Endothelial cell of hepatic sinusoid (primary cell): ENCODE measurements at regions not wholly inside any gene's neighbourhood (a gene's known extent, or its start where the extent isn't known, plus 50 kb on each side); places are given as distances from the start of the nearest gene placed in this dataset.

ENCODE experiments used
- in situ Hi-C: cut with HindIII; loops from 2 replicates; pipeline ENCODE4 v1.10.0; 2017; ENCODE audit warnings: low sequenced_read_pairs

DNA sequence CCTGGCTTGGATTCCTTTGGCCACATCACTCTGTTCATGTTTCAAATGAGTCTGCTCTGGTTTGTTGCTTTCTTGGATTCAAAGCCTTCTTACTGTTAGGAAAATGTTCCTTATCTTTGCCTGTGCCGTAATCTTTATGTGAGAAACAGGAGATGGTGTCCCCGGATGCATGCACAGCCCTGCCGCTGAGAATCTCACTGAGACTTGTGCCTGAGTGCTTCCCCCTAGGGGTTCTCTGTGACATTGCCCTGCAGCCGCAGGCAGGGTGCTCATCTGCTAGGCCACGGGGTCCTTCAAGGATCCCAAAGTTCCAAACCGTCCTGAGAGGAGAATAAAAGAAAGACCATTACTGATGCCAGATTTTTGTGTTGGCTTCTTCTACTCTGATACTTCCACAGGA is 81.4 kb upstream of the ANKRD55 start:
- in situ Hi-C loops: loop anchor here (5.0 kb wide), 1 partner anchor 33 kb away; no protein-coding TSS in a partner anchor

DNA sequence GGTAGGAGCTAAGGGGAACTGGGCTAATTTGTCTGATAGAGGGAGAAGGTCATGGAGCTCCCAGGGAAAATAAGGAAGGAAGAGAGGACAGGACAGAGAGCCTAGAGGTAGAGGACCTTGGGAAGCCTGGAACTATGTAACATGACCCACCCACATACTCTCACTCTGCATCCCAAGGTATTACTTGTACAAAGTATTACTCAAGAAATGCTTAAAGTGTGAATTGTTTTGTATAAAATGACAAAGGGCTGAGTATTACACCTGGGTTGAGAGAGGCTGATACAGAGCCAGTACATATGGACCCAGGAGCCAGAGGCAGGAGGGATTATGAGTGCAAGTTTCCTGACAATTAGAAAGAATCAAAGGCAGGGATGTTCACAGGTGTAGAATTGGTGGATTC is 80.5 kb upstream of the ANKRD55 start:
- in situ Hi-C loops: loop anchor here (5.0 kb wide), 1 partner anchor 34 kb away; no protein-coding TSS in a partner anchor

DNA sequence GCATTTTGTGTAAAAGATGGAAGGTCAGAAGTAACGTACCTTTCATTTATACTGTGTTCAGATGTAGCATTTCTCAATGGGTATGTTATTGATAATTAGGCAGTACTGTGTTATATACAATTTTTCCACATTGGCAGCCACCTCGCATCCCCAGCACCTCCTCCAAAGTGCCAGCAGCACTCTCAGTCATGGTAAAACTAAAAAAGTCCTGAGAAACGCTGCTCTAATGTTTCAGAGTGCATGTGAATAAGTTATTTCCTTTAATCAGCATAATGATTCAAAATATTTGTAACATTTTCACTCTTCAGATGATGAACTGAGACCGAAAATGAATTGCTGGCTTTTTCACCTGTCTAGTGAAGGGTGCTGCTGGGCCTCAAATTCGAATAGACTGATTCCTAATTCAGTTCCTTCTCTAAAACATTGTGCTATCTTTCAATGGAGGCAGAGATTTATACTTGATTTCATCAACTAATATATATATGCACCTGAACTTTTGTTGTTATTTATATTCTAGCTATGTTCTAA is 79.9 kb upstream of the ANKRD55 start:
- in situ Hi-C loops: loop anchor here (5.0 kb wide), 1 partner anchor 34 kb away; no protein-coding TSS in a partner anchor

DNA sequence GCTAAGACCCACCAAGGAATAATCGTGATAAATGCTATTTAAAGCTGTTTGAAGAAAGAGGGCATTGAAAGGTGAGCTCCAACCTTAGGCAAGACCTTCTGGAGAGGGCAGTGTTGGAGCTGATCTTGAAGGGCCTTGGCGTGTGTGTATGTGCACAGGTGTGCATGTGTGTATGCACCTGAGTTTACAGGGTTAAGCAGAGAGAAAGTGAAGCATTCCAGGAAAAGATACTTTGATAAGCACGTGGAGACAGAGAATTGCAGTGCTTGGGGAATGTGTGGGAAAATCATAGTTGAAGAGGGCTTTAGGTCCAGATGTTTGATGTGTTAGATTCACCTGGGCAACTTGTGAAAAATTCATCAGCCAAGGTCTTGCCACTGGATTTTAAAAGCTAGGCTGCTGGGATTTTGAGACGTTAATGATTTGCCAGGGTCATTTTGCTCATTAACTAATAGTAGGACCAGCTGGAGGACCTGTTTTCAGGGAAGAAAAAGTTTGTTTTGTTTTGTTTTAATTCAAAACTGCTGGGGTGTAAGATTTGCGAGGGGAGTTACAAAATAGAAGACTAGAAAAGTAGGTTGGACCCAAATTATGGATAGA is 78.3 kb upstream of the ANKRD55 start:
- in situ Hi-C loops: loop anchor here (5.0 kb wide), 1 partner anchor 36 kb away; no protein-coding TSS in a partner anchor

DNA sequence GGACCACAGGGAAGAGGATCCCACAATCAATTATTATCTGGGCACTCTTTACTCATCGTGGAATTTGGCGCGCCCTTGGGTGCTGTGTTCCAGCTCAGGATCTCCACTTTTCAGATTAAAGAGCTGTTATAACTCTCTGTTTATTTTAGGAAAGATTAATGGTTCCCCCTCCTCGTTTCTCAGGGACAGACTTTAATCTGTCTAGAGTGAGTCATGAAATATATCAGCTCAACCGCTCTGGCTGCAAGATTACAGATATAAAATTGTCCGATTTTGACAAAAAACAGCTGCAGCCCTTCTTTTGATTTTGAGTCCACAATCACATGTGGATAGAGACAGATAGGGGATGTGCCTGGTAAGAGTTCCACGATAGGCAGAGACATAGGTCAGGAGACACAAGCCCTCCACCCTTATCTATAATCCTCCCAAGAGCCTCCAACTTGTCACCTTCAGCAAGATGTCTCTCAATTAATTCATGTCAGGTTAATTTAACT is 77.6 kb upstream of the ANKRD55 start:
- in situ Hi-C loops: loop anchor here (5.0 kb wide), 1 partner anchor 37 kb away; no protein-coding TSS in a partner anchor

DNA sequence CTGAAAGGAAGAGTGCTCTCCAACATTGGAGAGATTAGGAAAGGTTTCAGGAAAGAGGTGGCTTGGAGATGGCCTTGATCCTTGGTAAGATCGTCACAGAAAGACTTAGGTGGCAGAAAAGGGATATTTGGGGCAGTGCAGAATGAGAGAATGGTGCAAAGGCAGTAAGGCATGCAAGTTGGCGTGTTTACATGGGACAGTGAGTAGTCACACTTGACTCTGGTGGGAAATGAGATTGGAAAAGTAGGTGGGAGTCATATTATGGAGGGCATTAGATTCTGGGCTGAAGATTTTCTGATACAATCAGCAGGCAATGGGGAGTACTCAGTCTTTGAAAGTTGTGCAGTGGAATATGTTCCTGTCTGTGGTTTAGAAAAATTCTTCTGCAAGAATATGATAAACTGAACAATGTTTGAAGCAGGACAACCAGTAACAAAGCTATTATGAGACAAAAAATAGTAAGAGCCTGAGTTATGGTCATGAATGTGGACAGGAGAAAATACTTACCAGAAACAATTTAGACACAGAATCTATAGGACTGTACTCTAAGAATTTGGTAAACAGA is 76.2 kb upstream of the ANKRD55 start:
- in situ Hi-C loops: no loop called here

DNA sequence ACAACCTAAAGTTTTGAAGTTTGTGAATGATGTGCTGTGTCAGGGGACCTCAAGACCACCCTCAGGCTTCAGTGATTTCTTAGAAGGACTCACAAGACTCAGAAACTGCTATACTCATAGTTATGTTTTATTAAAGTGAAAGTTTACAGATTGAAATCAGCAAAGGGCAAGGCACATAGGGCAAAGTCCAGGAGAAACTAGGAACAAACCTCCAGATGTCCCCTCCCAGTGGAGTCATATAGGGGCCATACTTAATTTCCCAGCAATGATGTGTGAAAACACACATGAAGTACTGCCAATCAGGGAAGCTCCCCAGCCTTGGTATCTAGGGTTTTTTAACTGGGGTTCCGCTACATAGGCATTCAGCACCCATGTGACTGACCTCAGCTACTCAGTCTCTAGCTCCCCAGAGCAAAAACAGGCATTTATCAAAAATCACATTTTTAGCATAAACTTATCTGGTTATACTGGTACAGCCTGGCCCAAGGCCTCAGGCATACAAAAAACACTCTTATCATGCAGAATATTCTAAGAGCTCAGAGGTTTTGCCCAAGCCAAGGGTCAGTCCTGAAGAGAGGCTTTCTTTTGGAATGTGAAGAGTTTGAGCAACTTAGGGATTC is 74.7 kb upstream of the ANKRD55 start:
- in situ Hi-C loops: no loop called here

DNA sequence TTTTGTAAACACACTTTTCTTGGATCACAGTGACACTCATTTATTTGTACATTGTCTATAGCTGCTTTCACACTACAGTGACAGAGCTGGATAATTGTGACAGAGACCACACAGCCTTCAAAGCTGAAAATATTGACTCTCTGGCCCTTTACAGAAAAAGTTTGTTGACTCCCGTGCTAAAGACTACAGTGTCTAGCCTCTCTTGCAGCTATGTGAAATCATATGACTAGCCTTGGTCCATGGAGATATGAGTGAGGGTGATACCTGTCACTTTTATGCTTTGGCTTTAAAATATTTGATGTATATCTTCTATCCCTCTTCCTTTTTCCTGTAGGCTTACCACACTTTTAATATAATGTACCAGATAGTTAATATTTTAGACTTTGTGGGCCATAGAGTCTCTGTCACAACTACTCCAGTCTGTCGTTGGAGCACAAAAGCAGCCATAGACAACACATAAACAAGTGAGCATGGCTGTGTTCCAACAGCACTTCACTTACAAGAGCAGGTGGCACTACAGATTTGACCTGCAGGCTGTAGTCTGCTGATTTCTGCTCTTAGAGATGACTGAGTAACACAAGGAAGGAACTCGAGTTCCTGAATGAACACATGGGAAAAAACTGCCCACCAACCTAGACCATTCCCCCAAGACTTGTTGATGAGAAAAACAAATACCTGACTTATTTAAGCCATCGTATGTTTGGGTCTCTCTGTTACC is 73.5 kb upstream of the ANKRD55 start:
- in situ Hi-C loops: no loop called here

DNA sequence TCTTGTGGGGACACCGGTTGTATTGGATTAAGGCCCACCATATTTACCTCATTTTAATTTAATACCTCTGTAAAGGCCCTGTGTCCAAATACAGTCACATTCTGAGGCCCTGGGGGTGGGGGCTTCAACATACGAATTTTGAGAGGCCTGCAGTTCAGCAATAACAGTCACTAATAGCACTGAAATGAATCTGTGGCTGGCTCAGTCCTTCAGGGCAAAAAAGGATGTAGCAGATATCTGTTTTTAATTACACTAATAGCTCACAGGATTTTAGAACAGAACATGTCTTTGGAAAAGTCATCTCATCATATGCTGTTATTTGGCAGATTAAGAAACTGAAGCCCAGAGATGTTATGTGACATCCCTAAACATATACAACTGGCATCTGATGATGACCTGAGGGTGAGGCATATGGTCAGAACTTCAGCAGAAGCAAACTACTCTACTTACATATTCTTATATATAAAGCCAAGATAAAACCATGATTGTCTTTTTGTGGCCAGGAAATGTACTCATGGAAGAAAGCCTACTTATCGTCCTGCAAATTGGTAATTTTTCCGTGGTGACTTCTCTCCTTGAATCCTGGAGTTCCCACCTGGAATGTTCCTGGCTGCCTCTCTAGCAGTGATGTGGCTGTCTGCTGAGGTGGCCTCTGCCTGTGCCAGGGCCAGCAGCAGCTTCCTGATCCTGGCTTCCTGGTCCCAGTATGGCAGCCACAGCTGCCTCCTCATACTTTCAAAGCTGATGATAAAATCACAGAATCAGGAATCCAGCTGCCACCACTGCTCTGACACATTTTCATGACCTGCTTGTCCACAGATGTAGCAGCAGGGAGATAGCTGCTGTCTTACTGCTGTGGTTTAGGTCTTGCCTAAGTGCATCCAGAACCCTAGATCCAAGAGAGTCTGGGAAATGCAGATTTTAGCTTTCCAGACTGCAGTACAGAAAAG is 72.1 kb upstream of the ANKRD55 start:
- in situ Hi-C loops: no loop called here

DNA sequence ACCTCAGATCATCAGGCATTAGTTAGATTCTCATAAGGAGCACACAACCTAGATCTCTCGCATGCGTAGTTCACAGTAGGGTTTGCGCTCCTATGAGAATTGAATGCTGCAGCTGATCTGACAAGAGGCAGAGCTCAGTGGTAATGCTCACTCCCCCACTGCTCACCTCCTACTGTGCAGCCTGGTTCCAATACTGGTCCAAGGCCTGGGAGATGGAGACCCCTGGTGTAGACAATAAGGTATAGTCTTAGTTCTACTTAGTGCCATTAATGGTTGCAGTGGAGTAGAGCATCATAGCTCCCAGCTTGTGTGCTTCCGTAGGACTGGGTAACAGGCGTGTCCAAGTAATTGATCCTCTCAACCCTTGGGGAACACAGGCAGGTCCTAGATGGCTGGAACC is 70.4 kb upstream of the ANKRD55 start:
- in situ Hi-C loops: no loop called here

DNA sequence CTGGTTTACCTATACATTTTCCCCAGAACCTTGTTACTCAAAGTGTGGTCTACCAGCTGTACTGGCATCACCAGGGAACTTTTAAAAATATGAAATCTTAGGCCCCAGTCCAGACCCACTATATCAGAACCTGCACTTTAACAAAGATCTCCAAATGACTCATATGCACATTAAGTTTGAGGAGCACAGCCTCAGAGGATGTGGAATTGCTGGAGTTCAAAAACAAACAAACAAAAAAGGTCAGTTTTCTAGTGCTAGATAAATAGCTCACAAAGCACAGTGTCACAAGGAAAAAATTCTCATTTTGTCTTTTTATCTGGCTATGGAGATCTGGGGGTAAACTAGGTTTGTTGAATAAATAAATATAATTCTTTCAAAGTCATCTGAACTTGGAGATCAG is 68.9 kb upstream of the ANKRD55 start:
- in situ Hi-C loops: no loop called here

DNA sequence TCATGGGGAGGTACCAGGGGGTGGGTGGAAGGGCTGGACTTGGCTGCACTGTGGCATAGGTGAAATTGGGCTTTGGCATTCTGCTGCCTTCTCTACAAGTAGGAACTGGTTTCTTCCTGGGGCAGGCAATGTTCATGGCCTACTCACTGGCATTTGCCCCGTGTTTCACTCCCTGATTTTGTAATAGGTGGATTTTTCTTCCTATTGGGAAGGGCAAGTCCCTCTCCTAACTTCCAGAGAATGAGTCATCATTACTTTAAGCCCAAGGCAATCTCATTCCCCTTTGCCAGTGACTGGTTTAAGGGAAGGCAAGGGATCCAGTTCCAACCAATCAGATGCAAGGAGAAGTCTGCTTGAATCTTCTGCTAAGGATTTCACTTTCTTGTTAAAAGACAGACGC is 67.9 kb upstream of the ANKRD55 start:
- in situ Hi-C loops: no loop called here

DNA sequence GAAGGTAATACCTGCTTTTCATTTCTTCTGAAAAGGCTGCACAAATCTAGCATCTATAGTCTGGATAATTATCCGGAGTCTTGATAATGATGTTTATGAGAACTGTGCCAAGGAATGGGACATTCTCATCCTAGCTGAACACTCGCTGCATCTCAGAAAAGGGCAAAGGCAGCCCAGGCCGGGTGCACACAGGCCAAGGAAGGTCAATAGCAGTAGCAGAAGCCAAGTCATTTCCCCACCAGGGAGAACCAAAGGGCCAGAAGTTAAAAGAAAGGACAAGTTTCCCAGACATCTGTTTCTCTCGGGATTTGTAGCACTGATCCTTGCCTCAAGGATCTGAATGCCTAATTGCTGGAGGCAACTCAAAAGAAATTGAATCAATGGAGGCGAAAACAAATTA is 66.1 kb upstream of the ANKRD55 start:
- in situ Hi-C loops: loop anchor here (25.0 kb wide), 1 partner anchor 538 kb away; no protein-coding TSS in a partner anchor

DNA sequence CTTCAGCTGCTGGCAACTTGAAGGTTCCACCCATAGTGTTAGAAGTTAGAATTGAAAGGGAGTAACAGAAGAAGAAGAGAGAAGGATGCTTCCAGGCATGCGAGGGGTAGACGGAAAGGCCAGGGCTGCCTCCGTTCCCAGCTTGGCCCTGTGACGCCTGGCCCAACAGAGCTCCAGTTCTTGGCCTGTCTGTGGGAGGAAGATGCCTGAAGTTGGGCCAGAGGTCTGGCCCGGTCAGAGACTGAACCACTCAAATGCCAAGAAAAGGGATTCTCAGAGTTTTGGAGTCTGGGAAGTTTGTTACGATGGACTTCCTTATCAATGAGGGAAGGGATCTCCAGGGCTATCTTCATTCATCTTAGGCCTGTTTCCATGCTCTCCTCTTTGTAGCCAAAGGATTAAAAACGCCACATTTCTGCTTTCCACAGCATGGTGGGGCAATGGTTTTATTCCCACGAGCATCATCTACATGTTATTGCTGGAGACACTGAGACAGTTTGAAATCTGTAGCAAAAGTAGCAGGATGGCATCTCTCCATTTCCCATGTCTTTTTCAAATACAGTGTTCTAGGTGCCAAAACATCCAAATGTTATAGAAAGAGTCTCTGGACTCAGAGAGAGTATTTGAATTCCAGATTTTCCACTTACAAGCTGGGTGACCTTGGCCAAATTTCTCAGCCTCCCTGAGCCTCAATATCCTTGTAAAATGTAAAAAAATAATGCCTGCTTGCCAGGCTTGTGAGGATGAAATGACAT is 65.4 kb upstream of the ANKRD55 start:
- in situ Hi-C loops: loop anchor here (25.0 kb wide), 1 partner anchor 539 kb away; no protein-coding TSS in a partner anchor

DNA sequence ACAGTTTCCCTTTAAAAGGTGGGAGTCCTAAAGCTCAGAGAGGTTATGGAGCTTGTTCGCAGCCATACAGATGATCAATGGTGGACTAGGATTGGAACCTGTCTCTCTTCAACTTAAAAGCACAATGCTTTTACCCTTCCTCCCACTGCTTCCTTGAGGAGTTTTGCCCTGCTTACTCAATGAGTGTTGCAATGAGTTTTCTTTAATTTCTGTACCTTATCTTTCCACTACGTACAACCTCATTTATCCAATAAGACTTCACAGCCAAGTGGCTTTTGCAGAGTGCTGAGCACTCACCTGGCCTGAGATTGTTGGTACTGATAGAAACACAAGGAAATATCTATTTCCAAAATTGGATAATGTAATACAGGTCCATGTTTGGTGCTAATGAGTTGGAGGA is 64.7 kb upstream of the ANKRD55 start:
- in situ Hi-C loops: loop anchor here (25.0 kb wide), 1 partner anchor 539 kb away; no protein-coding TSS in a partner anchor

DNA sequence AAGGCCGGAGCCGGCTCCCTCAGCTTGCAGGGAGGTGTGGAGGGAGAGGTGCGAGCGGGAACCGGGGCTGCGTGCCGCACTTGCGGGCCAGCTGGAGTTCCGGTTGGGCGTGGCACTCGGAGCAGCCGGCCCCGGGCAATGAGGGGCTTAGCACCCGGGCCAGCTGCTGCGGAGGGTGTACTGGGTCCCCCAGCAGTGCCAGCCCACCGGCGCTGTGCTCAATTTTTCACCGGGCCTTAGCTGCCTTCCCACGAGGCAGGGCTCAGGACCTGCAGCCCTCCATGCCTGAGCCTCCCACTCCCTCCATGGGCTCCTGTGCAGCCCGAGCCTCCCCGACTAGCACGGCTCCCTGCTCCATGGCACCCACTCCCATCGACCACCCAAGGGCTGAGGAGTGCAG is 62.2 kb upstream of the ANKRD55 start:
- in situ Hi-C loops: loop anchor here (25.0 kb wide), 1 partner anchor 542 kb away; no protein-coding TSS in a partner anchor

DNA sequence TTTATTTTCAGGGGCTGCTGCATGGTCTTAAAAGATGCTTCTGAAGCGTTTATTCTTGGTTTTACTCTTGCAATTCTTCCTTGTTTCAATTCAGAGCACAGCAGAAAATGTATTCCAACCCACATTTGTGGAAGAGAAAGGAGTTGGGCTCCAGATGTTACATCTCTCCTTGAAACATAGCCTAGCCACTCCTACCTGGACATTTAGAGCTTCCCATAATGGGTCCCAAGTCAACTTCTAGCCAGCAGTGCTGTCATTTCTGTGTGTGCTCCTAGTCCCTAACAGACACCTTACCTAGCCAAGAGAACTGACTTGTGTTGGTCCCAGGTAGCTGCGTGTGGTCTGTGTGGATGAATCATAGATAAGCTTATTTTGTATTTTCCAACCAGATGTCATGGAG is 61.2 kb upstream of the ANKRD55 start:
- in situ Hi-C loops: loop anchor here (25.0 kb wide), 1 partner anchor 543 kb away; no protein-coding TSS in a partner anchor

DNA sequence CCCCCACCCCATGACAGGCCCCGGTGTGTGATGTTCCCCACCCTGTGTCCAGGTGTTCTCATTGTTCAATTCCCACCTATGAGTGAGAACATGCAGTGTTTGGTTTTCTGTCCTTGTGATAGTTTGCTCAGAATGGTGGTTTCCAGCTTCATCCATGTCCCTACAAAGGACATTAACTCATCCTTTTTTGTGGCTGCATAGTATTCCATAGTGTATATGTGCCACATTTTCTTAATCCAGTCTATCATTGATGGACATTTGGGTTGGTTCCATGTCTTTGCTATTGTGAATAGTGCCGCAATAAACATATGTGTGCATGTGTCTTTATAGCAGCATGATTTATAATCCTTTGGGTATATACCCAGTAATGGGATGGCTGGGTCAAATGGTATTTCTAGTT is 59.7 kb upstream of the ANKRD55 start:
- in situ Hi-C loops: loop anchor here (25.0 kb wide), 1 partner anchor 544 kb away; no protein-coding TSS in a partner anchor
